Panc1 (cell line): ENCODE measurements at regions not wholly inside any gene's neighbourhood (a gene's known extent, or its start where the extent isn't known, plus 50 kb on each side); places are given as distances from the start of the nearest gene placed in this dataset.

Experiments used
- CTCF ChIP-seq: fragments of 450-650 bp; IDR thresholded peaks from 2 replicates; pipeline ENCODE4 v1.5.1; 2017; ENCODE audit warnings: mild to moderate bottlenecking
- SIN3A ChIP-seq: IDR thresholded peaks from 2 replicates; pipeline ENCODE4 v1.6.1; 2012; ENCODE audit warnings: low read depth, mild to moderate bottlenecking, low read length, moderate library complexity, borderline replicate concordance; ENCODE audit not compliant: insufficient read depth

- TF ChIP-seq CTCF, result no peak
- TF ChIP-seq SIN3A, result no peak
These were observed 58.6 kb upstream of the ARID5B start for GRCh38 chr10:61842755-61843497.
